ENCODE measurements at regions not wholly inside any gene's neighbourhood (a gene's known extent, or its start where the extent isn't known, plus 50 kb on each side); places are given as distances from the start of the nearest gene placed in this dataset.

DNA sequence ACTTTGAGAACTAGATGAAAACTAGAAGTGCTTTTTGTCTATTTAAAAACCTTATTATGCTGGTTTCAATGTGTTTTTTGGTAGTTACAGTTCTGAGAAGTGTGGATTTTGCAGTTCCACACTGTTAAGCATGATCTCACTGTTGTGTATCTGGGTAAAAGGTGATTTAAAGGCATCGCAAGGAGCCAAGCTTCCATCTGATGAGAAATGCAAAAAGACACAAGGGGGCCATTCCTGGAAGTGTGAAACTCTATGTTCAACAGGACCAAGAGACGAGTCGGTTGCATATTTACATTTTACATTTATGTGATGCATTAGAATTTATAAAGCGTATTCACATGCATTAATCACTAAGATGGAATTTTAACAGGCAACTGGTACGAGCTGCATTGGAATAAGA lies 490.8 kb downstream of the NPIPA7 start:
- TF ChIP-seq, protein P1, sequence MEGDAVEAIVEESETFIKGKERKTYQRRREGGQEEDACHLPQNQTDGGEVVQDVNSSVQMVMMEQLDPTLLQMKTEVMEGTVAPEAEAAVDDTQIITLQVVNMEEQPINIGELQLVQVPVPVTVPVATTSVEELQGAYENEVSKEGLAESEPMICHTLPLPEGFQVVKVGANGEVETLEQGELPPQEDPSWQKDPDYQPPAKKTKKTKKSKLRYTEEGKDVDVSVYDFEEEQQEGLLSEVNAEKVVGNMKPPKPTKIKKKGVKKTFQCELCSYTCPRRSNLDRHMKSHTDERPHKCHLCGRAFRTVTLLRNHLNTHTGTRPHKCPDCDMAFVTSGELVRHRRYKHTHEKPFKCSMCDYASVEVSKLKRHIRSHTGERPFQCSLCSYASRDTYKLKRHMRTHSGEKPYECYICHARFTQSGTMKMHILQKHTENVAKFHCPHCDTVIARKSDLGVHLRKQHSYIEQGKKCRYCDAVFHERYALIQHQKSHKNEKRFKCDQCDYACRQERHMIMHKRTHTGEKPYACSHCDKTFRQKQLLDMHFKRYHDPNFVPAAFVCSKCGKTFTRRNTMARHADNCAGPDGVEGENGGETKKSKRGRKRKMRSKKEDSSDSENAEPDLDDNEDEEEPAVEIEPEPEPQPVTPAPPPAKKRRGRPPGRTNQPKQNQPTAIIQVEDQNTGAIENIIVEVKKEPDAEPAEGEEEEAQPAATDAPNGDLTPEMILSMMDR (conservative IDR thresholded peaks at IDR 0.05; ENCODE audit: low read depth, low read length) = no peak
- TF ChIP-seq EZH2 (IDR thresholded peaks at IDR 0.05; ENCODE audit: low read length, unreplicated experiment) = no peak
- TF ChIP-seq EZH2phosphoT487 (IDR thresholded peaks at IDR 0.05; ENCODE audit: borderline replicate concordance, low read length) = no peak
